ENCODE measurements at regions not wholly inside any gene's neighbourhood (a gene's known extent, or its start where the extent isn't known, plus 50 kb on each side); places are given as distances from the start of the nearest gene placed in this dataset.

- no peak for DNase-seq
These were observed 813.6 kb upstream of the MIR17HG start for GRCh38 chr13:90533866-90534265.

GRCh38 chr13:90534617-90535370, 812.7 kb upstream of the MIR17HG start:
- DNase-seq = no peak

DNA sequence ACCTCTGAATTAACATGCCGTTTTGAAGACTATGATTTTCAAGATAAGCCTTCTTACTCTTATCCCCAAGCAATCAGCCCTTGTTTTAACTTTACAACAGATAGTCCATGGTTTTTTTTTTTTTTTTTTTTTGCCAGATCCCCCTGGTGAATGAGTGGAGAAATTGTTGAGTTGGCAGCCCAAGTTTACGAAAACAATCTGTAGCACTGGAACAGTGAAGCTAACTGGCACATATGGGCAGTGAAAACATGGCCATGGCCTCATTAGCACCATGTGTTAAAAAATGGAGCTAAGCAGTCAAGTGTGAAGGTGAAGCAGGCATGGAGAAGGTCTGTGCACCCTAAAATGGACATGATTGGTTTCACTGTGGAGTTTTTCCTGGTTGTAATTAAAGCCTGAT, 812.1 kb upstream of the MIR17HG start:
- no peak for DNase-seq

DNA sequence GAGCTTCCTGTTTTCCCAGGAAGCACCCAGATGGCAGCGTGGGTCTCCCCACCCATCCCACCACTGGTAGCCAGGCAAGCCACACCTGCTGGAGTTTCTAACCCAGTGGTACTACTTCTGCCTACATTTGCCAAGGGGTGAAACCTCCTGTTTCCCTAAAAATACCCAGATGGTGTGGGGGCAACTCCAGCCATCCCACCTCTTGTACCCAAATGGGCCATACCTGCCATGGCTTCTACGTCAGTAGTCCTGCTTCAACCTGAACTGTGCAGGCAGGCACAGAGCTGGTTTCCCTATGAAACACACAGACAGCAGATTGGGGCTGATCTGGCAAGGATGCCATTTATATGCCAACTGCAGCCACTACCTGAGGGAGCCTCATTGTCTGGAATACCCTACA, 809.4 kb upstream of the MIR17HG start:
- DNase-seq = no peak

- no peak for DNase-seq
These were observed 806.1 kb upstream of the MIR17HG start for GRCh38 chr13:90541346-90541745.

DNA sequence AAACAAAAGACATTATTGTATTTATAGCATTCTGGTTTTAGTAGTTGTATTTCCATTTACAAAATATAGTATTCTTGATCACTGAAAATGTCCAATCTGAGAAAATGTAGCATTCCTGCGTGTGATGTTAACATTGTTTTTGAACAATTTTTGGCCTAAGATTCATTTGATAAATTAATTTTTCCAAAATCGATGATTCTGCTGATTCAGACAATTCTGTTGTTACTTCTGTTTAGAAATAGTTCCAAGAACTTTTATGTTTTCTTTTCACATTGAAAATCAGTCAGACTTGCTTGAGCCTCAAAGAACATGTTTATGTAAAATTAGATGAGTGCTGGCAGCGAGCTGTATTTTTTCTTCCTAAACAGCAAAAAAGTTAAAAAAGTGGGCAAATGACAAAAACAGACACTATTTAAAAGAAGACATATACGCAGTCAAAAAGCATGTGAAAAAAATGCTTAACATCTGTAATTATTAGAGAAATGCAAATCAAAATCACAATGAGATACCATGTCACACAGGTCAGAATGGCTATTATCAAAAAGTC, 804.5 kb upstream of the MIR17HG start:
- DNase-seq = no peak

- no peak for DNase-seq
These were observed 802.2 kb upstream of the MIR17HG start for GRCh38 chr13:90545070-90545840.

GRCh38 chr13:90547272-90547790, 800.2 kb upstream of the MIR17HG start:
- no peak for DNase-seq

GRCh38 chr13:90551253-90551652, 796.2 kb upstream of the MIR17HG start:
- DNase-seq = no peak

DNA sequence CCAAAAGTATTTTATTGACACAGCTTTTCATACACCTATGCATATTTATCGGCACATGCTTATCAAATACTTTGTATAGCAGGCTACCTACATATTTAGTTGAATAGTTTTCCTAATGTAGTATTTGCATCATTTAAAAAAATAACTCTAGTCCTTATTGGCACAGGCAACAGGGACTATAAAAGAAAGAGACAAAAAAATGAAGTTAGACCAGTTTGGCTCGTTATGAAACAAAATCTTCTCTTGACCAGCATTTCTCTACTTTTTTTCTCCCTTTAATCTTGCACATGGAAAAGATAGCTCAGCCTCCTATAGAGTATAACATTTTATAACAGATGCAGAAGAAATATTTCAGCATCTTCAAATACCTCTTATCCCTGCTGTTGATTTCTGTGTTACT, 794.8 kb upstream of the MIR17HG start:
- DNase-seq = no peak

DNA sequence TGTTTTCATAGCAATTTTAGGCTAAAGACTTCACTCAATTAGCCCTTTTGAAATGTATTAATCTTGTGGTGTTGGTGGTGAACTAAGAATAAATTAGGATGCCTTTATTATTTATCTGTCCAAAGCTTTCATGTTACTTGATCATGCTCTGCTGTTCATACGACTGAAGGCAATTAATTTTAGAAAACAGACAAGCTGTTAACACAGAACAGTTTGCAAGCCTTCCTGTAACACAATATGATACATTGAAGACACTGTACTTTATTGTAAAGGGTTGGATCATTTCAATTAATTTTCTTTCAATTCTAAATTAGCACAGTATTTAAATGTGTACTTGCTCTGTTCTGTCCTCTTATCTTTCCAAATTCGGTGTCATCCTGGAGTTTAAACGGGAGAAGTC, 794.3 kb upstream of the MIR17HG start:
- no peak for DNase-seq

DNA sequence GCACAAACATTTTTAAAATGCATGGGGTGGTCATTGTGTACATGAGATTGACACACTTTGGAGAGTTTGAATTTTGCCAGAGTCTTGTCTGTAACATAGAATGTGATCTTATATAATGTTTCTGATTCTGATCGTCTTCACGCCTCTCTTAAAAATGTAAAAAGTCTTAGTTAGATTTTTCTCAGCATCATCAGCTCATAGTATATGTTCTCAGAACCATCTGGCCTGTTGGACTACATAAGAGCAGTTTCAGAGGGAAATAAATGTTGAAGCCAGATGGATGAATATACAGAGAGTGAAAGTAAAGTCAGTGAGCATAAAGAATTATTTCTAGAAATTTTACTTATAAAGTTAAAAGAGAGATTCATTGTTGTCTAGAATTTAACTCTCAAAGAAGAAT, 789.9 kb upstream of the MIR17HG start:
- no peak for DNase-seq

DNA sequence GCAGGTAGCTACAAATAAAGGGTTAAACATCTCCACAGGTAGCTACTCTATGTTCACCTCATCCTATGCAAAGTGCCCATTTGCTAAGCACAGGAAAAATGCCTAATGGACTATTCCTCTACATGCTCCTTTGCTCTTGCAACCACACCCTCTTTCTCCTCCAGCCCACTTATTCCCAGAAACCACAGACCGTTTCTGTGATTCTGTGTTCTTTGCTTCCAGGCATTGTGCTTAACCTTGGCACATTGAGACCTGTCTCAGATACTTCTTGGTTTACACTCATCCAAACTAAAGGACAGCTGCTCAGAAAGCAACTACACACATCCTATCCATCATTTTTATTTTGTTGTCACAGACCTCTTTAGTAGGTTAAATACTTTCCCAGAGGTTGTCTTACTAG, 785.0 kb upstream of the MIR17HG start:
- no peak for DNase-seq

- DNase-seq = no peak
These were observed 783.4 kb upstream of the MIR17HG start for GRCh38 chr13:90564096-90564495.

DNA sequence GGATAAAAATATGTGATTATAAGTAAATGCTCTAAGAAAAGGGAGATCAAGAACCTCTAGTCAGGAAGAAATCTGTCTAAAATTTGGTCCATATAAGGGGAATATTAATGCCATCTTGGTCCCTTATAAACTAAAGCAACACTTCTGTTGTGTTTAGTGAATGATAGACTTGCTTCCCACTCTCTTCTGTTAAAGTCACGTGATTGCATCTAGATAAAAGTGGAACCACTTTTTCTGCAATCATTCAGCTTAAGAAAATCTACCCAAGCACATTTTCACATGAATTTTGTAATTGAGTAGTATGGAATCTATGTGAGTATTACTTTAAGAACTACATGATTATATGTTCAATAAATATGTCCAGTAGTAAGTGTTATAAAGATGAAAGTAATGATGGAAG, 782.9 kb upstream of the MIR17HG start:
- DNase-seq = no peak

DNA sequence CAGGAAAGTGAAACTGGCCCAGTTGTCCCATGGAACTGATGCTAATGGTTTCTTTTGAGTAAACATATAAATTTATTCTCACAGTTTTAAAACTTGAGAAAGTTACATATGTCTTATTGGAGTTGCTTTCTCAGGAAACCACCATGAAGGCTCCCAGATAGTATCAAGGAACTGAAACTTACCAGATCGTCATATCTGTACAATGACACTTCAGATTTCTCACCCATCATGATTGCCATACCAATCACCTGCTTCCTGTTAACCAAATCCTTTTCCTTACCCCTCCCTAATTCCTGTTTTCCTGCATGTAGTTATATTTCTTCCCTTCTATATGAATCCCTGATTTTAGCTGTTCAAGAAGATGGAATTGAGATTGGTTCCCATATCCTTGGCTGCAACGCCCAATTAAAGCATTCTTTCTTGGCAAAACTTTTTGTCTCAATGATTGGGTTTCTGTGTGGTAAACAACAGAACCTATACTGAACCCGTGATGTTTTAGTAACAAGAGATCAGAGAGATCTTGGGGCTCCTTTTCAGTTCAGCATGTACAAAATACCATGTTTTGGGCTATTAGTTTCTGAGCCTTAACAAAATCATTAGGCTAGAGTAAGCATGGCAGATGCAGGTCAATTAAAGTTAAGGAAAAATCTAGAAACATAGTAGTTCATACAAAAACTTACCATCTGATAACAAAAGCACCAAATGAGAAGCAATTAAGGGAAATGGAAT, 781.3 kb upstream of the MIR17HG start:
- DNase-seq = no peak

DNA sequence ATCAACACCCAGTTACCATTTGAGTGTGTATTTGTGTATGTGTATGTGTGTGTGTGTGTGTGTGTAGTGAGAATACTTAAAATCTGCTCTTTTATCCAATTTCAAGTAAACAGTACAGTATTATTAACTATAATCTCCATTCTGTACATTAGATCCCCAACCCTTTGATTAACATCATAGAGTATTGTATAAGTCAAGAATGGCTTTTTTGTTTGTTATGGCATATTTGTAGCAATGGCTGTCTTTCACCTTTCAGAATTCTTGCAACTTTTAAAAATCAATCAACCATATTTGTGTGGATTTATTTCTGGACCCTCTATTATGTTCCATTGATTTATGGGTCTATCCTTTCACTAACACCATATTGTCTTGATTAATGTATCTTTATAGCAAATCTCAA, 779.3 kb upstream of the MIR17HG start:
- no peak for DNase-seq

GRCh38 chr13:90576067-90576466, 771.4 kb upstream of the MIR17HG start:
- DNase-seq = no peak

GRCh38 chr13:90577726-90578125, 769.8 kb upstream of the MIR17HG start:
- DNase-seq = no peak

- no peak for DNase-seq
These were observed 762.1 kb upstream of the MIR17HG start for GRCh38 chr13:90585392-90585791.

GRCh38 chr13:90591260-90591926, 756.1 kb upstream of the MIR17HG start:
- DNase-seq = no peak

GRCh38 chr13:90591927-90592268, 755.6 kb upstream of the MIR17HG start:
- DNase-seq = no peak

DNA sequence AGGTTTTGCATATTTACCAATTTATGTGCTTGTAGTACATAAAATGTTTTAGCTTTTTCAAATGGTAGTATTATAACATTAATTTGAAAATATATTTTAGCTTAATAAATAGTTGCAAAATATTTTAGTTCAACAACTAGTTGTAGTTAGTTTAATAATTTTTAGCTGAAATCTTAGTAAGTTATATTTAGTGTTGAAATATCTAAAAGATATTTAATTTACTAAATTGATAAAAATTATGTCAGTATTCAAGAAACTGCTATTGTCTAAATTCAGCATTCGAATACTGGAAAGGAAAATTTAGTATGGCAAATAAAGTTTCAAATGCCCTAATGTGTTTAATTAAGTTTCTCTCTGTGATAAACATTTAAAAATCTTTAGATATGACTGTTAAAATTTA, 754.5 kb upstream of the MIR17HG start:
- no peak for DNase-seq

Data from COR-L47 (cell line).